Caki2 (cell line): ENCODE measurements at regions not wholly inside any gene's neighbourhood (a gene's known extent, or its start where the extent isn't known, plus 50 kb on each side); places are given as distances from the start of the nearest gene placed in this dataset.
"Not testable (repeated sequence)": the region's sequence is repeated elsewhere in the genome, so short reads cannot be mapped to it uniquely, and the experiment has no call there.

Source experiments
- DNase-seq: peaks from one replicate; pipeline ENCODE4 v3.0.0-alpha.2; 2015; ENCODE audit warnings: low read depth
- in situ Hi-C: cut with HindIII; loops from 2 replicates; pipeline ENCODE4 v1.10.0; 2016; ENCODE audit warnings: low sequenced_read_pairs, low pct_unique_long_range_greater_than_20kb, mixed read lengths

DNA sequence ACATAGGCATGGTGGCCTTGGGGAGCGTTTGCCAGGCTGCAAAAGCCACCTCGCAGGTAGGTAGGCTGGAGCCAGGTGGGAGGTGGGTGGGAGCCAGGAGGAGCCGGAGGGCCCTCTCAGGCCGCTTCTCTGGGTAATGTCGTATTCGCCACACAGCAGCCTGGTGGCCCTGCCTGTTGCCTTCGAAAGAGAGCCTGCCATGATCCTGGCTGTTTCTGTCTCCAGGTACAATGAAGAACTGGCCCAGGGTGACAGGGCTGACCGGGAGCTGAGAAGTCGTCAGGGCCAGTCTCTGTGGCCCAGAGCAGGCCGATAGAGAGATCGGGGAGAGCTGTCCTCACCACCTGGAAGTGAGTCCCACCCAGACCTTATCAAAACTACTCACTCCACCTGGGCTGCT is 4477.8 kb upstream of the OR11H1 start:
- DNase-seq, in situ Hi-C loops: not testable (repeated sequence)

DNA sequence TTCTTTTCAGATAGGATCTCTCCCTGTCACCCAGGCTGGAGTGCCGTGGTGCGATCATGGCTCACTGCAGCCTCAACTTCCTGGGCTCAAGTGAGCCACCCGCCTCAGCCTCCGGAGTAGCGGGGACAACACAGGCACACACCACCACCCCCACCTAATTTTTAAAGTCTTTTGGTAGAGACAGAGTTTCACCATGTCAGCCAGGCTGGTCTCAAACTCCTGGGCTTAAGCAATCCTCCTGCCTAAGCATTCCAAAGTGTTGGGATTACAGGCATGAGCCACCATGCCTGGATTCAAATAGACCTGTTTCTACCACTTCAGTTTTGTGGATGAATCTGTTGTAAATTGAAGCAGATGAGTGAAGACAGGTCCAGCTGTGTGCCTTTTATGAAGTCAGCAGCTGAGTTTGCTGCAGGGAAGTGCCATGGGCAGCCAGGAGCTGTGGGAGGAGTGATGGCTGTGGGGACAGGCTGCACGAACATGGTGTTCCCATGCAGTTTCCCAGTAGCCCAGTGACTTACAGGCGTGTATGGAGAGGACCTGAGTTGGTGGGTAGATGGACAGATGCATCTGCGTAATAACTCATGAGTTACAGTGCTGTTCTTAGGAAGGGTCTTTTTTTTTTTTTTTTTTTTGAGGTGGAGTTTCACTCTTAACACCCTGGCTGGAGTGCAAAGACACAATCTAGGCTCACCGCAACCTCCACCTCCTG is 4476.4 kb upstream of the OR11H1 start:
- in situ Hi-C loops, DNase-seq: not testable (repeated sequence)

DNA sequence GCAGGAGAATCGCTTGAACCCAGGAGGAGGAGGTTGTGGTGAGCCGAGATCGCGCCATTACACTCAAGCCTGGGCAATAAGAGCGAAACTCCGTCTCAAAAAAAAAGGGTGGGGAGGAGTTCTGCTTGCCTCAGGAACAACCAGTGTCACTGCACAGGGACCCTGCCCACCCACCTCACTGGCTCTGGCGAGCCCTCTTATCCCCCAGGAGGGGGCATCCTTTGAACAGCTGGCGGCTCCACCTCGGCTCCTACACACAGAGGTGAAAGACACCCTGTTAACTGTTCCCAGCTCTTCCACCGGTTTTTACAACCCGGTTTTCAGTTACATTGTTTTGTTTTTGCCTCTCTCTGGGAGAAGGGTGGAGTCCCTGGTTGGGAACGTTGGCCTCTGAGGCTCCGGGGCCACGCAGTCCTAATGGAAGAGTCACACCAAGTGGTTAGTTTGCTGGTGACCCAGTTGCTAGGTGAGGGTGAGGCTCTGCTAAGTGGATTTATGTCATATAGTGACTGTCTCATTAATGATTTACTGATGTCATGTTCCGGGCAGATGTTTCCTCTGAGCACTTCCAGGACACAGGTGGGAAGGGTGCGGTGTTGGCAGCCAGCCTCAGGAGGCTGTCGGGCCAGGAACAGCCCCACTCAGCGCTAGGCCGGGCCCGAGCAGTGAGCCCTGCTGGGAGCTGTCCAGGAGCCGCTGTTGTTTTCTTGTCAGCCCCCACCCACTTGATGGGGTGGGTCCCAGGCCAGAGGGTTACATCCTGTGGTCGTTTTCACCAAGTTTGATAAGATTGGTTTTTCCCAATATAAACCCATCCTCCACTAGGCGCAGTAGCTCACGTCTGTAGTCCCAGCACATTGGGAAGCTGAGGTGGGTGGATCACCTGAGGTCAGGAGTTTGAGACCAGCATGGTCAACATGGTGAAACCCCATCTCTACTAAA is 4474.3 kb upstream of the OR11H1 start:
- in situ Hi-C loops, result not testable (repeated sequence)
- DNase-seq, result peak; percentile 80

DNA sequence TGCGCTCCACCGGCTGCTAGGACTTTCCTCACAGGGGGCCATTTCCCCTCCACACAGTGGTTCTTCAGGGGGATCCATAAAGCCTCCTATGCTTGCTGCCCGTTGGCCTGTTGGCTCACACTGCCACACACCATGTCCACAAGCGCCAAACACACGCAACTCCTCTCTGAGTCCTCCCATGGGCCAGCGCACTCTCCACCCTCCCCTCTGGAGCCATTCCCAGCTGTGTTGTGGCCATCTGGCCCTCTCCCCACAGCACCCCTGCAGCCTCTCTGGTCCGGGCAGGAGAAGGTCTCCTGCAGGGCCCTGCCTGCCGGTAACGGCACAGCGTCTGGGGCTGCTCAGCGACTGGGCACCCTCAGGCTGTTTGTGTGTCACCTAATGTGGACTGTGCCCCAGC is 4473.3 kb upstream of the OR11H1 start:
- in situ Hi-C loops, DNase-seq: not testable (repeated sequence)

DNA sequence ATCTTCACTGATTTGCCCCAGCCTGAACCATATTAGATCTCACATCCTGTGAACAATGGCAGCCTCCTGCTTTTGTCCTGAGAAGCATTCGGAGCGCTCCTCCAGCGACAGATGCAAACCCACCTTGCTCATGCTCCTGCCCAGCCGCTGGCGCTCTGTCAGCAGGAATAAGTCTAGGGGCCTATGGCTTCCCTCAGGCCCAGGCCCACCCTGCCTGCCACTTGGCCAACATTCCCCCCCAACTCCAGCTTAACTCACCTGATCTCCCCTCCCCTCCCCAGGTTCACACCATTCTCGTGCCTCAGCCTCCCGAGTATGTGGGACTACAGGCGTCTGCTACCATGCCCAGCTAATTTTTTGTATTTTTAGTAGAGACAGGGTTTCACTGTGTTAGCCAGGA is 4472.8 kb upstream of the OR11H1 start:
- in situ Hi-C loops, DNase-seq: not testable (repeated sequence)

DNA sequence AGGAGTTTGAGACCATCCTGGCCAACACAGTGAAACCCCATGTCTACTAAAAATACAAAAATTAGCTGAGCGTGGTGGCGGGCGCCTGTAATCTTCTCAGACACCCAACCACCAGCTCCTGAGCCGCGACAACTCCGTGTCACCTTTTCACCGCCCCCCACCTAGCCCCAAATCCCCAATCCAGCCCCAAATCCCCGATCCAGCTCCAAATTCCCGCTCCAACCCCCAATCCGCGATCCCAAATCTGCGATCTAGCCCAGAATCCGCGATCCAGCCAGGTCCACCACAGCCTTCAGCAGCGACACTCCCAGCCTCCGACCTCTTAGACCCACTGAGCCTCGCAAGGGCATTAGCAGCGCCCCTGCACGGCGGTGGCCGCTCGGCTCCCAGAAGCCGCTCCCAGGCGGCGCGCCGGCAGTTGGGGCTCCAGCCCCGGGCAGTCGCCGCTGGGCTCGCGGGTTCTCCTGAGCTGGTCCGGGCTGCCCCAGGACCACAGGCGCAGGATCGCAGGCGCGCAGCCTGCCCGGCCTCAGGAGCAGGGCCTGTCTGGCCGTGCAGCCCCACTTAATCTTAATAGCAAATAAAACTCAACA is 4469.9 kb upstream of the OR11H1 start:
- in situ Hi-C loops, result not testable (repeated sequence)

DNA sequence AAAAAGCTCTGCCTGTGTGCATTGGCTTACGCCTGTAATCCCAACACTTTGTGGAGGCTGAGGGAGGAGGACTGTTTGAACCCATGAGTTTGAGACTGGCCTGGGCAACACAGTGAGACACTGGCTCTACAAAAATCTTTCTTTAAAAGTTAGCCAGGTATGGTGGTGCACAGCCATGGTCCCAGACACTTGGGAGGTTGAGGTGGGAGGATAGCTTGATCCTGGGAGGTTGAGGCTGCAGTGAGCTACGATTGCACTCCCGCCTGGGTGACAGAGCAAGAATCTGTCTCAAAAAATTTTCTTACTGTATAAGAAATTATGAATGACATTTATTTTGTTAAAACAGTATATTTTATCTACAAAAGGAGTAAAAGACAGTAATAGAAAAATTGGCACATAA is 4468.9 kb upstream of the OR11H1 start:
- DNase-seq, in situ Hi-C loops: not testable (repeated sequence)

More for the DNA sequence above, 4469.9 kb upstream of the OR11H1 start:
- not testable (repeated sequence) for DNase-seq

DNA sequence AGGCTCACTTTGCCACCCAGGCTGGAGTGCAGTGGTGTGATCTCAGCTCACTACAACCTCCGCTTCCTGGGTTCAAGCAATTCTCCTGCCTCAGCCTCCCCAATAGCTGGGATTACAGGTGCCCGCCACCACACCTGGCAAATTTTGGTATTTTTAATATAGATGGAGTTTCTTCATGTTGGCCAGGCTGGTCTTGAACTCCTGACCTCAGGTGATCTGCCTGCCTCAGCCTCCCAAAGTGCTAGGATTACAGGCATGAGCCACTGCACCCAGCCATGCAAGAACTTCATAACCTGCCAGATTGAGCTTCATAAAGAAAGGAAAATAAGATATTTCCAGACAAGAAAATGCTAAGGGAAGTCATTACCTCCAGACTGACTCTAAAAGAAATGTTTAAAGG is 4467.2 kb upstream of the OR11H1 start:
- in situ Hi-C loops, DNase-seq: not testable (repeated sequence)

DNA sequence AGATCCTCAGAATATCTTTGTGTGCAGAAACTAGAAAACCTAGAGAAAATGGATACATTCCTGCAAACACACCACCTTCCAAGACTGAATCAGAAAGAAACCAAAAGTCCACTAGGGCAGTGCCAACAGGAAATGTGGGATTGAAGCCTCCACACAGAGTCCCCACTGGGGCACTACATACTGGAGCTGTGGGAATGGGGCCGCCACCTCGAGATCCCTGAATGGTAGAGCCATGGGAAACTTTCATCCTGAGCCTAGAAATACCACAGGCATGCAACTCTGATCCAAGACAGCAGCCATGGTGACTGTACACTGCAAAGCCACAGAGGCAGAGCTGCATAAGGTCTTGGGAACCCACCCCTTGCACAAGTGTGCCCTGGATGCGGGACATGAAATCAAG is 4465.5 kb upstream of the OR11H1 start:
- in situ Hi-C loops, DNase-seq: not testable (repeated sequence)

DNA sequence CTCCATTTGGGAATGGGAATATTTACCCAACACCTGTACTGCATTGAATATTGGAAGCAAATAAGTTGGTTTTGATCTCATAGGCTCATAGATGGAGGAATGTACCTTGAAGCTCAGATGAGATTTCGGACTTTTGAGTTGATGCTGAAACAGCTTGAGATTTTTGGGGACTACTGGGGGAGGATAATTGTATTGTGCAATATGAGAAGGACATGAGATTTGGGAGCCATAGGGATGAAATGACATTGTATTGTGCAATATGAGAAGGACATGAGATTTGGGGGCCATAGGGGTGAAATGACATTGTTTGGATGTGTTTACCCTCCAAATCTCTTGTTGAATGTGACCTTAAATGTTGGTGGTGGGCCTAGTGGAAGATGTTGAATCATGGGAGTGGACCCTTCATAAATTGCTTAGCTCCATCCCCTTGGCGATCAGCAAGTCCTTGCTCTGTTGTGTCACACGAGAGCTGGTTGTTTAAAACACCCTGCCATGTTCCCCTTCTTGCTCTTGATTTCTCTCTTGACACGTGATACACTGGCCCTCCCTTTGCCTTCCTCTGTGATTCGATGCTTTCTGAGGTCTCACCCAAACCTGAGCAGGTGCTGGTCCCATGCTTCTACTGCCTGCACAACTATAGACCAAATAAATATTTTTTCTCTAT is 4464.8 kb upstream of the OR11H1 start:
- in situ Hi-C loops, DNase-seq: not testable (repeated sequence)

DNA sequence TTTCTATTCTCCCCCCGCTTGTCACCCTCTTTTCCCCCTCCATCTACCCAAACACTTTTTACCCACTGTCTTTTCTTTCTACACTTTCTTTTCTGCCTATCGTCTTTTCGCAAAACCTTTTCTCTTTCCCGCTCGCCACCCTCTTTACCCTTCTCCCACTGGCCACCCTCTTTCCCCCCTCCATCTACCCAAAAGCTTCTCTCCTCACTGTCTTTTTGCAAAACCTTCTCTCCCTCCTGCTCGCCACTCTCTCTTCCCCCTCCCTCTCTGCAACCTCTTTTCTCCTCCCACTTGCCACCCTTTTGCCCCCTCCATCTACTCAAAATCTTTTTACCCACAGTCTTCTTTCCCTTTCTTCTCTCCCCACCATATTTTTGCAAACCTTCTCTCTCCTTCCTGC is 4462.8 kb upstream of the OR11H1 start:
- in situ Hi-C loops, DNase-seq: not testable (repeated sequence)

DNA sequence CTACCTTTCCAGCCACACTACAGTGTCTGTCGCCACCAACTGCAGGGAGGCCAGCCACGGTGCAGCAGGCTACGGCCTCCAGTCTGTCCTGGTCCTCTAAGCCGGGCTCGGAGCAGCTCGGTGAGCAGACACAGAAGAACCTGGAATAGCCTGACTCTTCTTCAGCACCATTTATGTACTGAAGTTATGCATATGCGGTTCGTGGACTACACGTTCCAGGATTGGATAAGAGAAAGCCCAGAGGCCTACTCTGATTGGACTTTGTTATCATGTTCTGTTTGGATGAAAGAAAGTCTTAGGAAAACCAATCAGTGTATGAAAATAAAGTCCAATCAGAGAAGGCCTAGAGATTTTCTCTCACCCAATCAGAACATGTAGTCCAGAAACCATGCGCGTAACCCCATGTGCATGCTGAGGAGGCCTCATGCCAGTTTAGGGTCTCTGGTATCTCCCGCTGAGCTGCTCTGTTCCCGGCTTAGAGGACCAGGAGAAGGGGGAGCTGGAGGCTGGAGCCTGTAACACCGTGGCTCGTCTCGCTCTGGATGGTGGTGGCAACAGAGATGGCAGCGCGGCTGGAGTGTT is 4462.0 kb upstream of the OR11H1 start:
- DNase-seq, in situ Hi-C loops: not testable (repeated sequence)

DNA sequence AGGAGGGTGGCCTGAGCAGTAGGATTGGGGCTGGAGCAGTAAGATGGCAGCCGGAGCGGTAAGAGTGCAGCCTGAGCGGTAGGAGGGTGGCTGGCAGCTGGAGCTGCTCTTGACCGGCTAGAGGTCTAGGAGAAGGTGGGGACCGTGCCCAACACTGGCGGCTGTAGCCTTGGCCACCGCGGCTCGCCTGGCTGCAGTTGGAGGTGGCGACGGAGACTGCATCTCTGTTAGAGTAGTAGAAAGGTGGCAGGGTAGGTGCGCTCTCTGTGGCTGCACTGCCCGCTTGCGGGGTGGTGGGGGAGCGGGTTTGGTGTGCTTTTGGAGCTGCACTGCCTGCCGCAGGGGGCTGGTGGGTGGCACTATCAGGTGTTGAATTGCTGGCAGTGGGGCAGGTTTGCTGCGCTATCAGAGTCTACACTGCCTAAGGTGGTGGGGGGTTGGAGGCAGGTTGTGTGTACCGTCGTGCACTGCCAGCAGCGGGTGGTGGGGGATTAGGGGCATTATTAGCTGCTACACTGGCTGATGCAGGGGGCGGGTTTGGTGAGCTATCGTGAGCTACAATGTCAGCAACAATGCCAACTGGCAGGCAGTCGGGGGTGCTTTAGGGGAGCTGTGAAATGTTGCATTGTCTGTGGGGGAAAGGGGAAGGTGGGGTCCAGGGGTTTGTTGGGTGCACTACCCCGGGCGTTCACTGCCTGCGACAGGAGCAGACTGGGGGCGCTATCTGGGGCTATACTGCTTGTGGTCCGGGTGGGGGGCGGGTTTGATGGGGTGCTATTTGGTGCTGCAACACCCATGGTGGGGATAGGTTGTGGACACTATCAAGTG is 4461.3 kb upstream of the OR11H1 start:
- in situ Hi-C loops, result no loop called here
- no peak for DNase-seq

DNA sequence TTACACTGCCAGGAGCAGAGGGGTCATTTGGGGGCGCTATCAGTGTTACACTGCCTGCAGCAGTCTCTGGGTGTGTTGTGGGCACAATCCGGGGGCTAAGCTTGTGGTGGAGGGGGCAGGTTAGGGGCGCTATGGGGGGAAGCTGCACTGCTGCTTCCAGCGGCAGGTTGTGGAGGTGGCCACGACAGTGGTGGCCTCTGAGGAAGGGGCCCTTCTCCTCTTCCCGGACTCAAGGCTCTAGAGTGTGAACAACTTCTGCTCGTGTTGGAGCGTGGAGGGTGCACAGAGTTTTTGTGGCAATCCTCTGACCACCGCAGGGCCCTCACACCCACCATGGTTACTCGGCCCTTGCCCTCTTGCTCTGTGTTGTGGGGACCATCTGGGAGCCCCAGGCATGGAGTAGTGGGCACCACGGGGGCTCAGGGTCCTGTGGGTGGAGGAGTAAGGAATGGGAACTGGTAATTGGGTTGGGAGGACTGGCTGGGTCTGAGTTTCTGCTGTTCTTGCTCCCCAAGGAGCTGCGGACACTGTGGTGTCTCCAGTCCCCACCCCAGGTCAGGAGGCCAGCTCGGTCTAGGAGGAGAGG is 4460.6 kb upstream of the OR11H1 start:
- DNase-seq, in situ Hi-C loops: not testable (repeated sequence)

DNA sequence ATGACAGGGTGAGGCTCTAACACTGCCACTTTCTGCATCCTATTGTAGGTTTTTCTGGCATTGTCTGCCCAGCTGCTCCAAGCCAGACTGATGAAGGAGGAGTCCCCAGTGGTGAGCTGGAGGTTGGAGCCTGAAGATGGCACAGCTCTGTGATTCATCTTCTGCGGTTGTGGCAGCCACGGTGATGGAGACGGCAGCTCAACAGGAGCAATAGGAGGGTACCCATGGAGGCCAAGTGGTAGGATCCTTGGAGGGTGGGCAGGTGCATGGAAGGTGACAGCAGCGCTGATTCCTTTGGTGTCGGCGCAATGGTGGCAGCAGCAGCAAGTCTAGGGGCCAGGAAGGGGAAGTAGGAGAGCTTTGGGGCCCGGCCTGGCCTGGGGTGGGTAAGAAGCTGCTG is 4460.1 kb upstream of the OR11H1 start:
- in situ Hi-C loops, DNase-seq: not testable (repeated sequence)

DNA sequence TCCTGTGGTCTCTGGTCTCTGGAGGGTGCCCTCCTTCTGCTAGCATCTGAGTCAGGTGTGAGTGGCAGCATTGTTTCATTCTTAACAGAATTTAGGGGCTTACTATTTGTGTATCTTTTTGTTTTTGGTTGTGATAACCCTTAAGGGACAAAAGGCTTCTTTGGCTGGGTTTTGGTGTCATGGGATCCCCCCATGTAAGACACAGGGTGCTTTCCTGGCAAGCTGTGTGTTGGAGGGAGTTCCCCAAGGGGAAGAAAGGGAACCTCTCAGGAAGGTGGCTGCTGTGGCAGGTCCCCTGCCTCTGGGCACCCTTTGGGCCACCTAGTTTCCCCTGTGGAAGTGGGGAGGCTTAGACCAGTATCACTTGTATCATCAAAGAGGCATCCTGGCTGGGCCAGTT is 4459.6 kb upstream of the OR11H1 start:
- DNase-seq, in situ Hi-C loops: not testable (repeated sequence)
